Aorta (tissue), 5 donors: ENCODE measurements at regions not wholly inside any gene's neighbourhood (a gene's known extent, or its start where the extent isn't known, plus 50 kb on each side); places are given as distances from the start of the nearest gene placed in this dataset.

Source experiments
- ATAC-seq: fragments of 200-7000 bp; cut with Tn5 transposase; one replicate; pipeline ENCODE4 v1.9.1; 2022; ENCODE audit warnings: moderate library complexity; ENCODE audit not compliant: low FRiP score
- DNase-seq, 2 donors: peaks; one replicate each; pipeline ENCODE4 v3.0.0-alpha.2; 2020
- H3K27ac ChIP-seq, 2 donors: one replicate each; pipeline ENCODE4 v1.5.1; 2013; ENCODE audit warnings: low read length in 2 of 2, mild to moderate bottlenecking in 2 of 2, moderate library complexity in 2 of 2, control low read depth in 1 of 2, inconsistent platforms in 1 of 2, low read depth in 1 of 2
- H3K27me3 ChIP-seq, 2 donors: one replicate each; pipeline ENCODE4 v1.6.1; 2013; ENCODE audit warnings: control low read depth in 1 of 2, low read length in 1 of 2, mild to moderate bottlenecking in 1 of 2, moderate library complexity in 1 of 2; ENCODE audit not compliant: insufficient read depth in 2 of 2, control insufficient read depth in 1 of 2
- H3K36me3 ChIP-seq, 2 donors: one replicate each; pipeline ENCODE4 v1.6.1; 2013; ENCODE audit warnings: control low read depth in 1 of 2, low read length in 1 of 2, mild to moderate bottlenecking in 1 of 2; ENCODE audit not compliant: insufficient read depth in 2 of 2, control insufficient read depth in 1 of 2
- H3K4me1 ChIP-seq, 2 donors: one replicate each; pipeline ENCODE4 v1.6.1; 2013; ENCODE audit warnings: low read length in 2 of 2, control low read depth in 1 of 2, mild to moderate bottlenecking in 1 of 2, moderate library complexity in 1 of 2; ENCODE audit not compliant: insufficient read depth in 2 of 2, control insufficient read depth in 1 of 2
- H3K4me3 ChIP-seq, 2 donors: one replicate each; pipeline ENCODE4 v1.5.1; 2013; ENCODE audit warnings: low read length in 2 of 2, control low read depth in 1 of 2, mild to moderate bottlenecking in 1 of 2
- H3K9me3 ChIP-seq: one replicate; pipeline ENCODE4 v1.6.1; 2013; ENCODE audit warnings: mild to moderate bottlenecking, low read length; ENCODE audit not compliant: control insufficient read depth
- WGBS, 2 donors: extraction: QIAGEN DNeasy Blood & Tissue Kit; methylation state at CpG; one replicate each; pipeline ENCODE4 v1.1.7; 2013; 5-methylcytosine and 5-hydroxymethylcytosine counted together
- intact Hi-C, 2 donors: fragments of 100-400 bp; cut with DNase I; formaldehyde crosslinking; loops; one replicate each; pipeline versions ENCODE4 v1.14.2 to v1.15.0; 2022
- donor health status: healthy with polysubstance abuse.
- donor health status: Bipolar disorder and iron deficiency.
- donor health status: DM: no; HTN: no; CAD: no.
- donor health status: DM: no; HTN: no; CAD: no.
- donor health status: DM: yes; HTN: yes; CAD: no.

GRCh38 chr1:62386351-62387121 is 50.3 kb upstream of the USP1 start:
- ATAC-seq: no peak

More at GRCh38 chr1:62386351-62387121, 50.3 kb upstream of the USP1 start:
- no peak for DNase-seq
- no peak overlapping the region for H3K4me3 ChIP-seq
- no peaks in the 10 kb centered on the region for H3K36me3 ChIP-seq
- H3K9me3 ChIP-seq: no peaks in the 10 kb centered on the region
- no peak overlapping the region for H3K27ac ChIP-seq
- intact Hi-C loops: no loop called here
- no peaks in the 10 kb centered on the region for H3K4me1 ChIP-seq
- WGBS, 2 donors: 22 to 25% methylated on average over 3 of the region's 3 CpGs
- H3K27me3 ChIP-seq: peaks cover 0 to 2% of the 10 kb centered on the region in 2 donors
